ENCODE measurements at regions not wholly inside any gene's neighbourhood (a gene's known extent, or its start where the extent isn't known, plus 50 kb on each side); places are given as distances from the start of the nearest gene placed in this dataset.

- intact Hi-C loops (cut with DNase I; ENCODE audit: low total_unique reads) = no loop called here
- no peak for DNase-seq (ENCODE audit: low spot score in 2 of 2)
- TF ChIP-seq CTCF (IDR thresholded peaks at IDR 0.05) (no peak), POLR2A (IDR thresholded peaks at IDR 0.05) (no peak)
- 39 to 44% methylated on average over 1 of the region's 1 CpG for WGBS, 2 donors
- no peak overlapping the region for H3K4me3 ChIP-seq (ENCODE audit: low read depth, poor library complexity, severe bottlenecking)
Observed at GRCh38 chr2:129205176-129205575, 774.3 kb upstream of the RAB6C start.

- WGBS, 2 donors = 62 to 67% methylated on average over 5 of the region's 5 CpGs
- no peak for TF ChIP-seq POLR2A (IDR thresholded peaks at IDR 0.05)
- TF ChIP-seq CTCF (IDR thresholded peaks at IDR 0.05) = no peak
- intact Hi-C loops (cut with DNase I; ENCODE audit: low total_unique reads) = no loop called here
- DNase-seq (ENCODE audit: low spot score in 2 of 2) = no peak
- no peak overlapping the region for H3K4me3 ChIP-seq (ENCODE audit: low read depth, poor library complexity, severe bottlenecking)
Observed at GRCh38 chr2:129205766-129206165, 773.7 kb upstream of the RAB6C start.

GRCh38 chr2:129212299-129212958, 767.0 kb upstream of the RAB6C start:
- TF ChIP-seq CTCF (IDR thresholded peaks at IDR 0.05) = no peak
- no peak for TF ChIP-seq POLR2A (IDR thresholded peaks at IDR 0.05)
- intact Hi-C loops (cut with DNase I; ENCODE audit: low total_unique reads) = no loop called here
- no peak for DNase-seq (ENCODE audit: low spot score in 2 of 2)
- WGBS, 2 donors = 84 to 85% methylated on average over 5 of the region's 5 CpGs
- no peak overlapping the region for H3K4me3 ChIP-seq (ENCODE audit: low read depth, poor library complexity, severe bottlenecking)

GRCh38 chr2:129224022-129224421, 755.4 kb upstream of the RAB6C start:
- intact Hi-C loops (cut with DNase I; ENCODE audit: low total_unique reads) = no loop called here
- whole genome bisulfite sequencing, 2 donors = 95% methylated on average over 10 of the region's 10 CpGs
- DNase-seq (ENCODE audit: low spot score in 2 of 2) = no peak
- no peak overlapping the region for H3K4me3 ChIP-seq (ENCODE audit: low read depth, poor library complexity, severe bottlenecking)
- TF ChIP-seq CTCF (IDR thresholded peaks at IDR 0.05) (no peak), POLR2A (IDR thresholded peaks at IDR 0.05) (no peak)

GRCh38 chr2:129224486-129224885, 755.0 kb upstream of the RAB6C start:
- no peak for DNase-seq (ENCODE audit: low spot score in 2 of 2)
- TF ChIP-seq CTCF (IDR thresholded peaks at IDR 0.05) (no peak), POLR2A (IDR thresholded peaks at IDR 0.05) (no peak)
- H3K4me3 ChIP-seq (ENCODE audit: low read depth, poor library complexity, severe bottlenecking) = no peak overlapping the region
- WGBS, 2 donors = 85 to 93% methylated on average over 3 of the region's 3 CpGs
- intact Hi-C loops (cut with DNase I; ENCODE audit: low total_unique reads) = no loop called here

GRCh38 chr2:129229196-129229595, 750.3 kb upstream of the RAB6C start:
- intact Hi-C loops (cut with DNase I; ENCODE audit: low total_unique reads) = no loop called here
- DNase-seq (ENCODE audit: low spot score in 2 of 2) = no peak
- WGBS, 2 donors = 63 to 75% methylated on average over 3 of the region's 3 CpGs
- H3K4me3 ChIP-seq (ENCODE audit: low read depth, poor library complexity, severe bottlenecking) = no peak overlapping the region
- TF ChIP-seq POLR2A (IDR thresholded peaks at IDR 0.05) (no peak), CTCF (IDR thresholded peaks at IDR 0.05) (no peak)

Measured in lower leg skin (tissue), 4 donors.